ENCODE measurements at regions not wholly inside any gene's neighbourhood (a gene's known extent, or its start where the extent isn't known, plus 50 kb on each side); places are given as distances from the start of the nearest gene placed in this dataset.

DNA sequence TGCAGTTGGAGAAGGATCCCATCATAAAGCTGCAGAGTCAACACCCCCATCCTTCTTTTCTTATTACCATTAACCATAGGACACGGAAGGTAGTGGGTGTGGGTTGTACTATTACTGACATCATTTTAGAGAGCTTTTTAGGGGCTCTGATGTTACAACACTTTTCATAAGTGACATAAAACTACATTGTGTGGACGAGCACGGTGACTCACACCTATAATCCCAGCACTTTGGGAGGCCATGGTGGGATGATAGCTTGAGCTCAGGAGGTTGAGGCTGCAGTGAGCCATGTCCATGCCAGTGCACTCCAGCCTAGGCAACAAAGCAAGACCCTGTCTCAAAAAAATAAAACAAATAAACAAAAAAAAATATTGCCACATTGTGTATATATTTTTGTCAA is 167.1 kb downstream of the DUSP6 start:
- DNase-seq (ENCODE audit: low read depth) = no peak

- DNase-seq (ENCODE audit: low read depth) = no peak
These were observed 168.3 kb downstream of the DUSP6 start for GRCh38 chr12:89183985-89184435.

DNA sequence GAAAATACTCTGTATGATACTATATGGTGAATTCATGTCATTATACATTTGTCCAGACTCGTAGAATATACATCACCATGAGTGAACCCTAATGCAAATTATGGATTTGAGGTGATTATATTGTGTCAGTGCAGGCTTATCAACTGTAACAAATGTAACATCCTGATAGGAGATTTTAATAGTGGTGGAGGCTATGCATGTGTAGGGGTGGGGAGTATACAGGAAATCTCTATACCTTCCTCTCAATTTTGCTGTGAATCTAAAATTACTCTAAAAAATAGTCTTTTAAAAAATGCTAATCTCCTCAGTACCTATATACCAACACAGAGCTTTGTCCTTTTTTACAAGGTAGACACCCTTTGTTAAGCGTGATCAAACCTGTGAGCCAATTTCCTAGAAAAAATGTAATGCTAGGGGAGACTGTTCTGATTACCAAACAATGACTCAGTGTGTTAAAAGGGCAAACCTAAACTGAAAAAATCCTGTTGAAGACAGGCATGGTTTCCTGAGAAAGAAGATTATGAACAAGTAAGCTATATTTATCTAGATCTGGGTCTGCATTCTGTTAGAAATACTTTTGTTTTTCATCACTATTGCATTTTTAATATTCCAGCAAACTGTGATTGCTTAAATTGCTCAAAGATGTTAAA is 170.9 kb downstream of the DUSP6 start:
- no peak for DNase-seq (ENCODE audit: low read depth)

DNA sequence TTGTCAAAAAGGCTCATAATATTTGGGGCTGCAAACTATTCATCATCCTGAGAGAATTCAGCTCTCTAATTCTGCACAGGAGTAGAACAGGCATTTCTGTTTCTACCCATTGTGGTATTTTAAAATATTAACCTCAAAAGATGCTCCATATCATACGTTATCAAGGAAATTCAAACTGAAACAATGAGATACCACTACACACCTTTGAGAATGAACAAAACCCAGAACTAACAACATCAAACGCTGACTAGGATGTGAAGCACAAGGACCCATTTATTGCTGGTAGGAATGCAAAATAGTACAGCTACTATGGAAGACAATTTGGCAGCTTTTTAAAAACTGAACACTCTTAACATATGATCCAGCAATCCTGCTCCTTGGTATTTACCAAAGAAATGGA is 171.8 kb downstream of the DUSP6 start:
- no peak for DNase-seq (ENCODE audit: low read depth)

DNA sequence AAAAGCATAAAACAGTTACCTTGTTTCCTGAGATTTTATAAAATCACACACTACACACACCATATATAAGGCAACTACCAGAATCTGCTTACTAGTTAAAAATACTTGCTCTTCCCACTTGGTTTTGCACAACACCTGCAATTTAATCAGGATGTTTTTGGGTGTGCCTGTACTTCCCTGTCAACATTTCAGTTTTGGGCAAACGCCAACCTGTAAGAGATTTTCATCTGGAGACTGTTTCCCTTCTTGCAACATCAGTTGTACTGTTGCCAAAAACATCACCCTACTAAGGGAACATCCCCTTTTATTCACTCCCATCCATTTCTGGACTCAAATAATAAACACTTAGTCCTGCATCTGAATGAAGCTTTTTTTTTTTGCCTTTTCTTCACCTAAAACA is 172.3 kb downstream of the DUSP6 start:
- no peak for DNase-seq (ENCODE audit: low read depth)

DNA sequence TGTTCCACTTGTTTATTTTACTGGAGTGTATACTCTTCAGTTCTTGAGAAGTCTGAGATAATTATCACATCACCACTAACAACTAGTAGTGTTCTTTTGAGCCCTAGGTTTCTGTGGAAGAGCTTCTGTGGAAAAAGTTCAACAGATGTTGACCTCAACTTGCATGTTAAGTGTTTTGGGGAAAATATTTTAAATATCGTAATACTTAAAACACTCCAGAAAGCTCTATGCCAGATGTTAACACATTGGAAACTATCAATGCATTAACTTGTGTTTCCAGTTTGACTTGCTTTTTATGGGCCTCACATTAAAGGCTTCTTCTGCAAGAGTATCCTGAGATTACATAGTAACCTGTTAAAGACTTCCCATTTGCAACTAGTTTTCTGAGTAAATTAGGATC is 173.1 kb downstream of the DUSP6 start:
- no peak for DNase-seq (ENCODE audit: low read depth)

DNA sequence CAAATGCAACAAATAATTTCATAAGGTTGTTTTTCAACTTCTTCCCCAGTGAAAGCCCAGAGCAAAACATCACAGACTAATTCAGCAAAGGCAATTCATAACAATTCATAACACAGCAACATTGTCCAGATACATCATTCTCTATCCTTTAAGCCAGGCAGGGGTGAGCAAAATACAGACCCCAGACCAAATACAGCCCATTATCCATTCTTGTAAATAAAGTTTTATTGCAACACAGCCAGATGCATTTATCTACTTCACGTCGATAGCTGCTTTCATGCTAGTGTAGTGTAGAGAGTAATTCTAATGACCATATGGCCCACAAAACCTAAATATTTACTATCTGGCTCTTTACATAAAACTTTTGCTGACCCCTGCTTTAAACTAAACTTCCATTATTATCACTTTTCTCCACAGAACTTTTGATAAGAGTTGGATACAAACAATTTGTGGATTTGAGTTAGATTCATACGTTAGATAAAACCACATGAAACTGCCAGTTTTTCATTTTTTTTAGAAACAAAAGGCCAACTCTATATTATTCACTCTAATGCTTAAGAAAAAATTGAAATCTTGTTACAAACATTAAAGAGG is 174.4 kb downstream of the DUSP6 start:
- no peak for DNase-seq (ENCODE audit: low read depth)

DNA sequence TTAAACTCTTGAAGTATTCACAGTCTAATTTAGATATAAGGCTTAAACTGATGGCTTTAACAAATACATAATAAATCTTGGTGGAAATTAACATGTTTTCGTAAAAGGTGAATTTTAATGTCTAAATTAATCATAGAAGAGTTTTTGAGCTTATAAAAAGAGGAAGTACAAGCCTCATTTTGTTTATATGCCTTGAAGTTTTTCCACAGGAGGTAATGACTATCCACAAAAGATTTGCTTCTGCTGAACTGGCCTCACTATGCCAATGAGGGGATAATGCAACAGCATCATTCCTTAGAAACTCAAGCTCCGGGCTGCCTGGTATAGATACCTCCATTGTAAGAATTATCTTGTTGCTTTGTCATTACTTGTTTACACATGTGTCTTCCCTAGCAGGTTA is 175.6 kb downstream of the DUSP6 start:
- no peak for DNase-seq (ENCODE audit: low read depth)

DNA sequence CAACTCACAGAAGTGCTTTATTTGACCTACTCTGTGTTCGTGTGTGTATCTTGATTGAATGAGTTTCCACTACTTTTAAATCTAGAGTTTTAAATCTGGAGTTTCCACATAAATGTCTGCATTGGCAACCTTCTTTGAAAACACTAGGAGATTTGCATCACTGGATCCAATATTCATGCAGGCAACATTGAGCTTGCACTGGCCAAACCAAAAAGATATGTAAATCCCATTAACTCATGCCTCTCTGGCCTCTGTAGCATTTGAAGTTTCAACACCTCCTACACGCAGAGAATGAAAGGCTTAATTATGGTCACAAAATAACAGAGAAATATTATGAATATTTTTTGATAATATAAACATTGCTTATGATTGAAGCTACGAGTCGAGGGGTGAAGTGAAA is 178.6 kb downstream of the DUSP6 start:
- DNase-seq (ENCODE audit: low read depth) = no peak

DNA sequence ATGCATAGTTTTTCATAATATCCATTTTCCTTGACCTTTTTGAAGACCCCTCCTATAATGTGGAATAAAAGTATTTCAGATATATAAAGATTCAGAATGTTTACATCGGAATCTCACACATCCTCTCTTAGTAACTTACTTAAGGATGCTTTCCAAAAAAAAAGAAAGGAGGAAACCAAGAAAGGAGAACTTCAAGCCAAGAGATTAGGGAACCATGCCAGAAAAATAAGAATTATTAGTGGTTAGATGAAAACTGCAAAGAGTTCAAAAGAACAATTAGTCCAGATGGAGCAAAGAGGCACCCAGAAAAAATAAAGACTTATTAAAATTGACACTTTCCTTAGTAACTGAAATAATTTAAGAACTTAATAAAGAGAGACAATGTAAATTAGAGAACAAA is 179.2 kb downstream of the DUSP6 start:
- DNase-seq (ENCODE audit: low read depth) = no peak

DNA sequence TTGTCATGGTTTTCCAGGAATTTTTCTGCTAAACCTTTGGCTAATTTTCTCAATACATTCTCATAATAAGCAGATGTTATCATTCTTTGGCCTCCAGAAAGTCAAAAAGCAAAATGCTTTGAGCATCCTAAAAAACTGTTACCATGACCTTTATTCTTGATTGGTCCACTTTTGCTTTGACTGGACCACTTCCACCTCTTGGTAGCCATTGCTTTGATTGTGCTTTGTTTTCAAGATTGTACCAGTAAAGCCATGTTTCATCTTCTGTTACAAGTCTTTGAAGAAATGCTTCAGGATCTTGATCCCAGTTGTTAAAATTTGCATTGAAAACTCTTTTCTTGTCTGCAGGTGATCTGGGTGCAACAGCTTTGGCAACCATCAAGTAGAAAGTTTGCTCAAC is 180.1 kb downstream of the DUSP6 start:
- DNase-seq (ENCODE audit: low read depth) = no peak

GRCh38 chr12:89169321-89169720 is 183.0 kb downstream of the DUSP6 start:
- DNase-seq (ENCODE audit: low read depth) = no peak

DNA sequence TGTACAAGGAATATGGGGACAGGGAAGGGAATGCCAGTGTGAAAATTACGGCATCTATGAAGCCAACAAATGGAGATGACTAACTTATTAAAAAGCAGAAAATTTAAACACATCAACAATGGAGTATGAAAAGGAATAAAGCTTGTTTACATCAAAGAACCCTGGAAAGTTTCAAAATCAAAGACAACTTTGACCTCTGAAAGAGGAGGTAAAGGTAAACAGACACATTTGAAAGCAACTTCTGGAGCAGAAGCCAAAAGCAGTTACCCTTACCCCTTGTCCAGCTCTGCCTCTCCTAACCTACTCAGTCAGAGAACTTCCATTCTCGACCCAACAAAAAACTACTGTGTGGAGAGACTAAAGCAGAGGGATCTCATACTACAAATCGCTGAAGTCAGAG is 184.3 kb downstream of the DUSP6 start:
- DNase-seq (ENCODE audit: low read depth) = no peak

DNA sequence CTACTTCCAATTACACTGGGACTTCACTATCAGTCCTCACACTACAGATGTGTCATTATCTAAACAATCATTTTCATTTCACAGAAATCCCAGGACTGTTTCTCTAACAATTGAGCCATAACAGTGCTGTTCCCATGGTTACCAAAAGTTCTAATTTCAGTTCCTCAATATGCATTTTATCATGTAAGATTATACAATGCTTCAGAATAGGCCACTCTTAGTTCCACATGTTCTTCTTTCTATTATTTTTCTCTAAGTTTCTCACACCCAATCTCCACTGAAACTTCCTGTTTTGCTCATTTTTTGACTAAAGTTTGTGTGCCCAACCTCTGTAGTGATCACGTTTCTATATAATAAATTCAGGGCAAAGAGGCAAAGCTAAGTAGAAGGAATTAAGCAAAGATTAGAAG is 185.8 kb downstream of the DUSP6 start:
- no peak for DNase-seq (ENCODE audit: low read depth)

- DNase-seq (ENCODE audit: low read depth) = no peak
These were observed 186.2 kb downstream of the DUSP6 start for GRCh38 chr12:89166121-89166520.

GRCh38 chr12:89165703-89166102 is 186.6 kb downstream of the DUSP6 start:
- DNase-seq (ENCODE audit: low read depth) = no peak

GRCh38 chr12:89163918-89164317 is 188.4 kb downstream of the DUSP6 start:
- DNase-seq (ENCODE audit: low read depth) = no peak

DNA sequence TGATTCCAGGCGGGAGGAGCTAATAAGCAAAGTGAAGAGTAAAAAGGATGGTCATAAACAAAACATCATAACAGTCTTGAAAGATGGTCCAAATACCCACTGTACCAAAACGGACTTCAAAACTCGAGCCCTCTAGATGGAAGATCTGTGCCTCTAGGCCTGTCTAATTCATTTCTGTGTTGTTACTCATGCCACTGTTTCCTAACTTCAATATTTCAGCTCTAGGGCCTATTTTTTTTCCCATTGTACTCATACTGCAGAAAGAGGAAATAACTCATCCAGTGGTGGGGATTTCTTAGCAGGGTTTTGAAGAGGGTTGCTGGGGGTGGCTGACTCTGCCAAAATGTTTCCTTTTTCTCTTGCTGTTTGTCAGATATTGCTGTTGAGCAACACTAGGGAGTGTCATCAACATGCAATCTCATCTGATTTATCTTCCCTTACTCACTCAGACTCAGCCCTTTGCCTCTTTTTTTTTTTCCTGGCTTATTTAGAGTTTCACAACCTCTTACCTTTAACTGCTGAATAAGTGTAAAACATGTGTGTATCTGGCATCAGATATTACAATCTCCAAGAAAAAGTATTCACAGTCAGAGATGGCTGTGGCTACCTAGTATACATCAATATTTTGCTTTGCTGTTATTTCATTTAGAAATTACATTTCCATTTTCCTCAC is 189.6 kb downstream of the DUSP6 start:
- DNase-seq (ENCODE audit: low read depth) = peak; percentile 54

DNA sequence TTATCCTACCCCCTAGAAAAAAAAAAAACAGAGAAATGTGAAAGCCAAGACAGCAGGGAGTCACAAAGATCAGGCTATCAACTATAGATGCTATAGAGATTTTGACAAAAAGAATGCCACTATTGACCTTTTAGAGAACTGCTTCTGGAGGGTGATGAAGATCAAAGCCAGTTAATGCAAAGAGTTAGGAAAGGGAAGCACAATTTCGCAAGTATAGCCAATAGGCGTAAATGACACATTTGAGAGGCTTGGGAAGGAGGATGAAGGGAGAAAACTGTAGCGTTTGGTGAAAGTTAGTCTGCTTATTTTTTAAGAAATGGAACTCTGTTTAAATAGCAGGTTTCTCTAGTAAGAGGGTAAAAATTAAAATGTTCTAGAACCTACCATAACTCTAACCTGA is 190.7 kb downstream of the DUSP6 start:
- DNase-seq (ENCODE audit: low read depth) = no peak

DNA sequence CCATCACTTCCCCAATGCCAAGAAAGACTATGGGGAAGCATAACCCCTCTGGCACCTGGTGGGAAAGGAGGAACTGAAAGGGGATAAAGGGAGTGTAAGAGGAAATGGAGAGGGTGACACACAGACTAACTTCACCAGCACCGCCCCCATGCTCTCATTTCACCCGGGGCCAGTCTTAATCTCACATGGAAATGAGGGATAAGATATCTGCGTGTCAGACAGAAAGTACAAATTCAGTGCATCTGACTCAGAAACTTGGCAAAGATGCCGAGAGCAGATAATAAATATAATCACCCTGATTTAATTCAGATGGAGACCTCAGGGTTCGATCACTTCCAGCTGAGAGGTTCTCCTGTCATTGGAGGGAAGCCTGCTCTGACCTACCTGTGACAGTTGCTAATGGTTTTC is 191.6 kb downstream of the DUSP6 start:
- DNase-seq (ENCODE audit: low read depth) = no peak

GRCh38 chr12:89157413-89157812 is 194.9 kb downstream of the DUSP6 start:
- no peak for DNase-seq (ENCODE audit: low read depth)

GRCh38 chr12:89156862-89157262 is 195.4 kb downstream of the DUSP6 start:
- DNase-seq (ENCODE audit: low read depth) = no peak

- no peak for DNase-seq (ENCODE audit: low read depth)
These were observed 196.0 kb downstream of the DUSP6 start for GRCh38 chr12:89156340-89156739.

DNA sequence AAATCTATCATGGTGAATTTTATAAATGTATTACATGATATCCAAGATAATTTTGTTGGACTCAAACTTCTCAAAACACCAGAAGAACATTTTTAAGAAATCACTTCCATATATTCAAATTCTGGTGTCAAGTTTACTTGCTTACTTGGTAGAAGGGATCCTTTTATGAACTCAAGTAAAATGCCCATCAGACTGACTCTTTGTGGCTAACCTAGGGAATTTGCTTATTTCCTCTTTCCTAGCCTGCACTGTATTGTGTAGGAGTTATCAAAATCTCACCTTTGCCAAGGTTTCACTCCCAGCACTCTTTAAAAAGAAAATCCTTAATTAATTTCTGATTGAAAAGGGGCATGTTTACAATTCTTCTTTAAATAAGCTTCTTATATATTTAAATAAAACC is 196.5 kb downstream of the DUSP6 start:
- no peak for DNase-seq (ENCODE audit: low read depth)

Data from stimulated activated CD4-positive, alpha-beta T cell treated with anti-CD3 and anti-CD28 coated beads, Interleukin-2, amount 100 ng/mL, for 4 hours (primary cell).